LHCN-M2 (cell line): ENCODE measurements at regions not wholly inside any gene's neighbourhood (a gene's known extent, or its start where the extent isn't known, plus 50 kb on each side); places are given as distances from the start of the nearest gene placed in this dataset.
"Not testable (repeated sequence)": the region's sequence is repeated elsewhere in the genome, so short reads cannot be mapped to it uniquely, and the experiment has no call there.

Source experiments
- DNase-seq: peaks from one replicate; pipeline ENCODE4 v3.0.0-alpha.2; 2012; ENCODE audit warnings: low read depth

DNA sequence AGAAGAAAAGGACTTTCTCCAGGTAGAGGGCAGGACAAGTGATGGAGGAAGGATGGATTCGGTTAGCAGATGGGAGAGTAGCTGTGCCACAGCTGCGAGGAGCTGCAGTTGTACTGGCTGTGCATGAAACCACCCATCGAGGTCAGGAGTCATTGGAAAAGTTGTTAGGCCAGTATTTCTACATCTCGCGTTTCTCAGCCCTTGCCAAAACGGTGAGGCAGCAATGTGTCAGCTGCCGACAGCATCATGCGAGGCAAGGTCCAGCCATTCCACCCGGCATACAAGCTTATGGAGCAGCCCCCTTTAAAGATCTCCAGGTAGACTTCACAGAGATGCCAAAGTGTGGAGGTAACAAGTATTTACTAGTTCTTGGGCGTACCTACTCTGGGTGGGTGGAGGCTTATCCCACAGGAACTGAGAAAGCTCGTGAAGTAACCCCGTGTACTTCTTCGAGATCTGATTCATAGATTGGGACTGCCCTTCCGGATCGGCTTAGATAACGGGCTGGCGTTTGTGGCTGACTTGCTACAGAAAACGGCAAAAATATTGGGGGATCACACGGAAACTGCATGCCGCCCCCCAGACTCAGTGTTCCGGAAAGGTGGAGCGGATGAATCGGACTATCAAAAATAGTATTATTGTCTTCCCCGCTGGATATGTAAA is 105.0 kb upstream of the HMX1 start:
- not testable (repeated sequence) for DNase-seq

DNA sequence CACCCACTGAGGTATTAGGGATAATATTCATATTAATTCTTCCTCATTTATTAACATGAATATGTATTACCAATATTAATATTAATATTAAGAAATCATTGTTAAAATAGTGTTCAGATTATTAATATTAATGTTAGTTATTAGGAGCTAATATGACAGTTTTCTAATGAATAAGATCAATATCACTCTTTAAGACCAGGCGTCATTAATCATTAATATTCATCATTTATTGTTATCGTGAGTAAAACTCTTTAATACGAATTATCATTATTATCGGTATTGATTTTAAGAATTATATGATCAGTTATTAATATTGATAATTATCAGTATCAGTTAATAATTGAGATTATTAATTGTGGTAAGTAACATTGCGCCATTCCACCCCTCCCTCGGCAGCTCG is 101.0 kb upstream of the HMX1 start:
- DNase-seq, result not testable (repeated sequence)

DNA sequence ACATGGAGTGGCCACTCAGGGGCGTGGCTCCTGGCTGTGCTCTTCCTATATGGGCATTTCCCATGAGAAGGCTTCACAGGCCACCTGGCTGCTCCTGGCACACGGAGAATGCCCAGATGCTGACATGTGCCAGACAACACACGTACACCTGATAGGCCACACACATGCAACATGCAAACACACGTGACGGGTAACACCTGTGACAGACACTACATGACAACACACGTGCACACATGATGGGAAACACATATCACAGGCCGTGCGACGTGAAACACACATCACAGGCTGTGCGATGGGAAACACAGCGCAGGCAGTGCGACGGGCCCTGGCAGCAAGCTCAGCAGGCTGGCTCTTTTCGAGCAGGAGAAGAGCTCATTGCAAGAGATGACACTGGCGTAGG is 94.3 kb upstream of the HMX1 start:
- DNase-seq, result not testable (repeated sequence)

DNA sequence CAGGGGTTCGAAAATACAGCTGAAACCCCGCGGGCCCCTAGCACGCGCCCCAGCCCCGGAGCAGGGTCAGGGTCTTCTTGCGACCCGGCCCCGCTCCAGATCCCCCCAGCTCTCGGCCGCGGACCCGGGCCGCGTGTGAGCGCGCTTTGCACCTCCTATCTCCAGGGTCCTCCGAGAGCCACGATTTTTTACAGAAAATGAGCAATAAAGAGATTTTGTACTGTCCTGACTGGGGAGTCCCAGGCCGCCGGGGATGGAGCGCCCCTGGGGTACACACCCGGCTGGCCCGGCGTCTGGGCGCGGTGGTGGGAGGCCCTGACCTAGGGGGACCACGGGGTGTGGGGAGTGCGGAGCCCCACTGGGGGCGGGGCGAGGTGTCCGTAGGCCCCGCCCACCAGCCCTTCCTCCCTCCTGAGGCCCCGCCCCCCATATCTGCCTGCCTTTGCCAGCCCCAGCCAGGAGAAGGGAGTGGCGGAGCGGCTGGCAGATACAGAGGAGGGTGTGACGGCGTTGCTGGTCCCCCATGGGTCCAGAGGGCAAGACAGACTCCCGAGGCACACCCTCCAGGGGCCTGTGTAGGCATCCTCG is 92.7 kb upstream of the HMX1 start:
- DNase-seq, result not testable (repeated sequence)

DNA sequence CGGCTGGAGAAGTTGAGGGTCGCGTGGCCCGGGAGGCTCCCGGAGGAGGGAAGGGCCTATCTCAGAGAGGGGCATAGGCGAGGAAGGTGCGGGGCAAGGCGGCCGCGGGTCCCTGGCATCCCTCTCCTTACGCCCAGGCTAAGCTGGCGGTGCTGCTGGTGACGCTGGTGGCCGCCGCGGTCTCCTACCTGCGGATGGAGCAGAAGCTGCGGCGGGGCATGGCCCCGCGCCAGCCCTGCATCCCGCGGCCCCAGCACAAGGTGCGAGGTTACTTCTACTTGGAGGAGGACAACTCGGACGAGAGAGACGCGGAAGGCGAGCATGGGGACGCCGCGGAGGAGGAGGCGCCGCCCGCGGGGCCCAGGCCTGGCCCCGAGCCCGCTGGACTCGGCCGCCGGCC is 91.9 kb upstream of the HMX1 start:
- not testable (repeated sequence) for DNase-seq

DNA sequence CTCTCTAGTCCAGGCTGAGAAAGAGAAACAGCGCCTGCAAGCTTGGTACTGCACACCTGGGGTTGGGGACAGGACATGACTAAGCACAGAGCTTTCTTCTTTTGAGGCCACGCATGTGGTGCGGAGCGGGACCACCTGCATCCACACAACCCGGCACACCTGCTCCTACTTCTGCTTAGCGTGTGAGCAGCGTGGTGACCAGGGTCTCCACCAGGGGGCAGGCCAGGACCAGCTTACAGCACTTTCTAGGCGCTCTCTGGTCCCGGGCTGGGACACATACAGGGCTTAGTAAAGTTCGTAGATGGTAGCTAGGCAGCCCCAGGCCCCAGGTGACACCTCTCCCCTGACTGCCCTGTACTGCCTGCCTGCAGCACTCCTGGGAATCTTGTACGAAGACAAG is 89.7 kb upstream of the HMX1 start:
- not testable (repeated sequence) for DNase-seq

DNA sequence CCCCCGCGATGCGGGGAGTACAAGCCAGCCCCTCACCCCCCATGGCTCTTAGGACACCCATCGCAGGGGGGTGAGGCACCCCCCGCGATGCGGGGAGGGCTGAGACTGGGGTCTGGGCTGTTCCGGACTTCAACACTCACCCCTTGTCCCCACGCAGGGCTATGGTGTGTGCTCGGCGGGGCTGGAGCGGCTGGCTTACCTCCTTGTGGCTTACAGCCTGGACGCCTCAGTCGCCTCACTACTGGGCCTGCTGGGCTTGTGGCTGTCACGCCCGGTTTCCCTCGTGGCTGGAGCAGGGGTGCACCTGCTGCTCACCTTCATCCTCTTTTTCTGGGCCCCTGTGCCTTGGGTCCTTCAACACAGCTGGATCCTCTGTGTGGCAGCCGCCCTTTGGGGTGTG is 87.8 kb upstream of the HMX1 start:
- DNase-seq, result not testable (repeated sequence)

DNA sequence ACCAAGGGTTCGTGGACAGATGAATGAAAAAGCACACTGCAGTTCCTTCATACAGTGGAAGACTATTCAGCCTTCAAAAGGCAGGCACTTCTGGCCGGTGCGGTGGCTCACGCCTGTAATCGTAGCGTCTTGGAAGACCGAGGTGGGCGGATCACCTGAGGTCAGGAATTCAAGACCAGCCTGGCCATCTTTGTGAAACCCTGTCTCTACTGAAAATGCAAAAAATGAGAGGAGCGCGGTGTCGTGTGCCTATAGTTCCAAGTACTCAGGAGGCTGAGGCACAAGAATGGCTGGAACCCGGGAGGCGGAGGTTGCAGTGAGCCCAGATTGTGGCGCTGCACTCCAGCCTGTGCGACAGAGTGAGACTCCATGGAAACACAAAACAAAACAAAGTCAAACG is 82.4 kb upstream of the HMX1 start:
- not testable (repeated sequence) for DNase-seq

DNA sequence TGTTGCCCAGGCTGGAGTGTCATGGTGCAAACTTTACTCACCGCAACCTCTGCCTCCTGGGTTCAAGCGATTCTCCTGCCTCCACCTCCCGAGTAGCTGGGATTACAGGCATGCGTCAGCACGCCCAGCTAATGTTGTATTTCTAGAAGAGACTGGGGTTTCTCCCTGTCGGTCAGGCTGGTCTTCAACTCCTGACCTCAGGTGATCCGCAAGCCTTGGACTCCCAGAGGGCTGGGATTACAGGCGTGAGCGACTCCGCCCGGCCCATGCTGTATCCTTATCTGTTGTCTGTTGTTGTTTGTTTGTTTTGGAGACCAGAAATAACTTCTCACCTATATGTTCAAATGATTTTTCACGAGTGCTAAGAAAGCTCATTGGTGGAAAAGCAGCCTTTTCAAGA is 81.2 kb upstream of the HMX1 start:
- not testable (repeated sequence) for DNase-seq

DNA sequence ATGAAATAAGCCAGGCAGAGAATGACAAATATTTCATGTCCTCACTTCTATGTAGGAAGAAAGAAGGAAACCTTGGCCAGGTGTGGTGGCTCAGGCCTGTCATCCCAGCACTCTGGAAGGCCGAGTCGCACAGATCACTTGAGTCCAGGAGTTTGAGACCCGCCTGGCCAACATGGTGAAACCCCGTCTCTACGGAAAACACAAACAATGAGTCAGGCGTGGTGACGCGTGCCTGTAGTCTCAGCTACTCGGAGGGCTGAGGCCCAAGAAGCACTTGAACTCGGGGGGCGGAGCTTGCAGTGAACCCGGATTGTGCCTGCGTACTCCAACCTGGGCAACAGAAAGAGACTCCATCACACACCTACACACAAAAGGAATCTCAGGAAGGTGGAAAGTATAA is 80.5 kb upstream of the HMX1 start:
- not testable (repeated sequence) for DNase-seq

DNA sequence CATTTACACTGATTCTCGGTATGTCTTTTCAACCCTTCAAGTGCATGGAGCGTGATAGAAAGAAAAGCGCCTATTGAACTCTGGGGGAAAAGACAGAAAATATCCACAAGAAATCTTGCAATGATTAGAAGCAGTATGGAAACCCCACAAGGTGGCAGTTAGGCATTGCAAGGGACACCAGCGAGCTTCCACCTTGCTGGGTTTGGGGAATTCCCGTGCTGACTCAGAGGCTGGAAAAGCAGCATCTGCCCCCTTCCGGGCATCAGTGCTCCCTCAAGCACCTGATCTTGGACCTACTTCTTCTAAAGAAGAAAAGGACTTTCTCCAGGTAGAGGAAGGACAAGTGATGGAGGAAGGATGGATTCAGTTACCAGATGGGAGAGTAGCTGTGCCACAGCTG is 73.9 kb upstream of the HMX1 start:
- DNase-seq, result not testable (repeated sequence)

DNA sequence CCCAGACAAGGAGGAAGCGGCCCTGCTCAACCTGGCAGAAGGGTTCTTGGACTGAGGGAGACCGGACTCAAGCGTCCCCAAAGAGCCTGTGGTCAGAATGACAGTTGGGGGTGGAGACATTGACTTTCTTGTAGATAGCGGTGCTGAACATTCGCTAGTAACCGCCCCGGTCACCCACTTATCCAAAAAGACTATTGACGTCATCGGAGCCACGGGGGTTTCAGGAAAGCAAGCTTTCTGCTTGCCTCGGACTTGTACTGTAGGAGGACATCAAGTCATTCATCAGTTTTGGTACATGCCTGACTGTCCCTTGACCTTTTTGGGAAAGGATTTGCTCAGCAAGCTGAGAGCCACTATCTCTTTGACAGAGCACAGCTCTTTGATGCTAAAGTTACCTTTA is 71.7 kb upstream of the HMX1 start:
- DNase-seq, result not testable (repeated sequence)

DNA sequence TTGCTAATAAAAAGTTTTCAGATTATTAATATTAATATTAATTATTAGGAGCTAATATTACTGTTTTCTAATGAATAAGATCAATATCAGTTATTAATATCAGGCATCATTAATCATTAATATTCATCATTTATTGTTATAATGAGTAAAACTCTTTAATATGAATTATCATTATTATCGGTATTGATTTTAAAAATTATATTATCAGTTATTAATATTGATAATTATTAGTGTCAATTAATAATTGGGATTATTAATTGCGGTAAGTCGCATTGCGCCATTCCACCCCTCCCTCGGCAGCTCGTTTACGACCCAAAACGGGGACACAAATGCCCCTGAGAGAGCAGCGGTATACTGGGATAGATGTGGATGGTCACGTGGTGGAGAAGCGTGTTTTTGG is 70.4 kb upstream of the HMX1 start:
- DNase-seq, result not testable (repeated sequence)

DNA sequence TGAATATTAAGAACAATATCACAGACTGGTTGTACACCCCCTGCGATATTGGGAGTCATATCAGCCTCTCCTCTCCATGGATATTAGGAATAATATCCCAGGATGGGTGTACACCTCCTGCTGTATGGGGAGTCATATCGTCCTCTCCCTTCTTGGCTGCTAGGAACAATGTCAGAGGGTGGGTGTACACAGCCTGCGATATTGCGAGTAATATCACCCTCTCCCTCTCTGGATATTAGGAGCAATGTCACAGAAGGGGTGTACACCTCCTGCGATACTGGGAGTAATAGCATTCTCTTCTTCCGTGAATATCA is 69.8 kb upstream of the HMX1 start:
- DNase-seq, result not testable (repeated sequence)

DNA sequence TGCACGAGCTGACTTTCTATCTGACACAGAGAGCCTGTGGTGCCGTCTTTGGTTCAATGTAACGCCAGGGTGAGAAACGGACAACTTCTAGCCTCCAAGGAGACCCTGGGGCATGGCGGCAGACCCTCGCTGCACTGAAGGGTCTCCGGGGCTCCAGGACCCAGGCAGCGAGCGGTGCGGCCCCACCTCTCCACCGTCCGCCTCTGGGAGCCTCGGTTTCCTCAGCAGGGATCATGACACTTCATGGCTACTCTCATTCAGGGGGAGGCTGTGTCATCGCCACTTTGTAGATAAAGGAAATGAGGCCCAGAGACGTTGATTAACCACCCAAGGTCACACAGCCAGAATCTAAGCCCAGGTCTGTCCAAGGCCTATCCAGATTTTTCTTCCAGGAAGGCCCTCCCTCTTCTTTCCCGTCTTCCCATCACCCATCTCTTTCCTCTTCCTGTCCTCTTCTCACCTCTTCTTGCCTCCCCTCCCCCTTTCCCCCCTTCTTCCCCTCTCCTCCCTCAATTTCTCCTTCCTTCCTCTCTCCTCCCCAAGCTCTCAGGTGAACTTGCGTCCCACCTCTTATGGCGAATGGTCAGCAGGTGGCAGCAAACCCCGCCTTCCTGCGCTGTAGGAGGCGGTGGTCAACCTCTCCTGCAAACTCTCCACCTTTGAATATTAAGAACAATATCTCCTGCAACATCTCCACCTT is 69.3 kb upstream of the HMX1 start:
- DNase-seq, result no peak

DNA sequence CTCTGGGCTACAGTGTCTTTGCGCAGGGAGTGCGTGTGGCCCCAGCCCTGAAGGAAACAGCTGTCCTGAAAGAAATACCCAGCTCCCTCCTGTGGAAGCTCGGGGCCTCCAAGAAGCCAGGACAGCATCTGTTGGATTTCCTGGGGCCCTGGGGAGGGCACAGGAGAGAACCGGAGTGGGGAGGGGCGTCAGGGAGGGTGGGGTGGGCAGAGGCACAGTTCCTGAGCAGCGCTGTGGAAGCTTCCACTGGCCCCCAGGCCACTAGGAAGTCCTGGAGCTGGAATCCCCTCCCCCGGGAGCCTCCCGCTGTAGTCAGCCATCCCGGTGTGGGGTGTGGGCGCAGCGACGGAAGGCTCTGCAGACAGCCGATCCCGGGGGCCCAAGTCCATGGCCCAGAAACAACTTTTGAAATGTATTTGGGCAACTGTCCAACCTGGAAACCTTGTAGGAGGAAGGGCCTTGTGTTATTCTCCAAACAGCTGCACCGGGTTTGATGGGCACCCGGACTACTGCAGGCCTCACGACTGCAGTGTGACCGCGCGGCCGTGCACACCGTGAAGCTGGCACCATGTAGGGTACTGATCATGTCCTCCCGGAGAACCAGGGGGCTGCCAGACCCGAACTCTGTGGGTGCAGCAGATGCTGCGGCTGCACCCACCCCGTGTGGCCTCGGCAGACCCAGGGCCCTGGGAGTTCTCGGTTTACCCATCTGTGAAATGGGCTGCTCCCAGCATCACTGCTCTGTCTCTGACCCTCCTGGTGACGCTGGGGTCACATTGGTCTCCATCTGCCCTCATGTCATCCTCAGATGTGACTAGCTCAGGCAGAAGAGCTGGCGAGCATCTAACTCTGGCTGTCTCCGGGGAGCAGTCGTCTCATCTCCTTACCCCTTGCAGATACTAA is 68.5 kb upstream of the HMX1 start:
- no peak for DNase-seq

DNA sequence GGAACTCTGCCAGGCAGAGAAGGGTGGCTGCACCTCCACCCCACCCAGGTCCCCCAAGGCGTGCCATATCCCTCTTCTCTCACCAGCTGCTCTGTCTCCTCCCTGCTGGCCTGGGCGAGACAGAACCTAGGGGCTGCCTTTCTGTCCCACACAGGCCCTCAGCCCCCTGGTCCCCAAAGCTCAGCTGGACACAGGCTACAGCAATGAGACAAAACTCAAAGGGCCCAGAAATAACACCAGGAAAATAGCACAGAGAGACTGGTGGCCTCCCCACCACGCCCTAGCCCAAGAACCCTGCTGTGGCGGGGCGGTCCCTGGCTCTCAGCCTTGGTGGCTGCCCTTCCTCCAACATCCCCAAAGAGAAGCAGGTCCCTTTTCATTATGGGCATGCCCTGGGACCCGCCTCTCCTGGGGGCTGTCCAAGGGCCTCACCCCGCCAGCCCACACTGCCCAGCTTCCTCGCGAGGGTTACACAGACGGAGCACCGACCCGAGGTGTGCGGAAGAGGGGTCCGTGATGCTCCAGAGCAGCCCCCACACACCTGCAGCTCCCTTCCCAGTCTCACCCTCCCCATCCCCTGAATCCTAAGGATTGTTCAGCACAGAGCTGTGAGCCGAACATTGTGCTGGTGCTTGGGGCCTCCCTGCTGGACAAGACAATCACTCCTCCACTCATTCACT is 67.7 kb upstream of the HMX1 start:
- DNase-seq, result no peak

DNA sequence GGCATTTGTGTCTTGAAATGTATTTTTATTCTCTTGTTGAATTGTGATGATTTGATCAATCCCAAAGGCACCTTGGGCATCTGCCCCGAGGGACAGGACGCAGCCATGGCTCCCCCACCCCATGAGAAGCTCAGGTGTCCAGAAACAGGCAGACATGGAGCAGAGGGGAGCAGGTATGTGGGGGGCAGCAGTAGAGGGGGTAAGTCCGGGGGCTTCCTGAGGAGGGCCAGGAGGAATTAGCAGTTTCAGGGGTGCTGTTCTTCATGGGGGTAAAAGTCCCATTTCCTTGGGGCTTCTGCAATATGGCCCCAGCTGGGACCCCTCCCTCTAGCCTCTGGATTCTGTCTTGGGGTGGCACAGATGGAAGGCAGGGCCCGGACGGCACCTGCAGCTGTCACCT is 67.0 kb upstream of the HMX1 start:
- DNase-seq, result no peak

DNA sequence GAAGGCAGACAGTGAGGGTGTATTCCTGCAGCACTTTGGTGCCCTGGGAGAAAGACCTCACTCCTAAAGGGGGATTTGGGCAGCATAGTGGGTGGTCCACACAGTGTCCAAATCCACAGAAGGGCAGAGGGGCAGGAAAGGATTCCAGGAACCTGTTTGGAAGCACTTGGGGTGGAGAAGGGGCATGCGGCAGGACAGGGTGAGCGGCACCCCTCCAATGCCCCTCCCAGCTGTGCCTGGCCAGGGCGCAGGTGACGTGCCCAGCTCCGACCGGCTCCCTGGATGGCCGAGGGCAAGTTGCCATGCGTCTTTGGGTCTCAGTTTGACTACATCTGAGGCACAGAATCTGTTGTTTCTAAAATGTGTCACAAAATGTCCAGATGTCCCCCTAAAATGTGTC is 66.5 kb upstream of the HMX1 start:
- no peak for DNase-seq

DNA sequence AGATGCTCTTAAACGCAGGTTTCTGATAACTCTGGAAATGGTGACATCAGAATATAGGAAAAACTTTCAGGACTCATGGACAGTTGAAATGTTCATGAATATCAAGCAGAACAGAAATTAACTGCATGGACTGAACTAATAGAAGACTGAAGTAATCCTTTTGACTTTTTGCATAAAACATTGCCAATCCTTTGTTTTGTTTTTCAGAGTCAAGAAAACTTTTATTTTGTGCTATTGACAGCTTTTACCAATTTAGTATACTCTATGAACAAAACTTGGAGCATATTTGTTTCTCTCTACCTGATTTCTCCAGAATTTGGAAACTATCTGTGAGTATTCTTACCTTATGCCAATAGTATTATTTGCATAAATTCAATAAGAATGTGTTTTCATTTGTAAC is 61.2 kb upstream of the HMX1 start:
- DNase-seq, result no peak

DNA sequence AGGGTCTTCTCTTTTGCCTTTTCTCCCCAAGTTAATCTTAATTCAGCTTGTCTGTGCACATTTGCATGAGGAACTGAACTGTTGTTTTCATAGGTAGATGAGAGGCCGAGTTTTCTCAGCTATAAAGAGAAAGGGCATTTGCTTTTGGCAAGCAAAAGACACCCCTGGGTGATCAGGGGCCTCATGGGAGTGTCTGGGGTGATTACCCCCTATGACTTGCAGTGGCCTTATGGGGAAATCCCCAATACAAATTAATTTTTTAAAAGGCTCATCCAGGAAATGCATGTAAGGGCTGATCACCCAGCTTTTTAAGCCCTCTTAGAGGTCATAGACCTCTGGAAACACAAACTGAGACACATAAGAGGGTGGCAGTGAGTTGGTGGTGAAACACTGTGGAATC is 56.4 kb upstream of the HMX1 start:
- no peak for DNase-seq

DNA sequence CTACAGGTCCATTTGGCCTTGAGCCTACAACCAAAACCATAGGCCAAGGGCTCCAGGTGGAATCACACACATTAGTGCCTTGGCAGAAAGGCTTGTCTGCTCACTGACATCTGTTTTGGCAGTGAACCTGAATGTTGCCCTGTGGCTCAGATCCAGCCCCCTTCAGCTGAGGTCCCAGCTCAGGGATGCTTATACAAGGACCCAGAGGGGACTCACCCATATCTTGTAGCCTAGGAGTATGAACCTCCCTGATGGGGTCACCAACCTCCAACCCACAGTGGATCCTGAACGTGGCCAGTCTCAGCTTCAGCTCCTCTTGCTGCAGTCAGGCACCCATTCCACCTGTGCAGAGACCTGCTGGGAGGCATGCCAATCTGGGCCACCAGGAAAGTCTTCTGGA is 50.8 kb upstream of the HMX1 start:
- DNase-seq, result no peak
